GM03348 (cell line): ENCODE measurements at regions not wholly inside any gene's neighbourhood (a gene's known extent, or its start where the extent isn't known, plus 50 kb on each side); places are given as distances from the start of the nearest gene placed in this dataset.

ENCODE experiments used
- DNase-seq: peaks from one replicate; pipeline ENCODE4 v3.0.0; 2012; ENCODE audit warnings: low spot score

DNA sequence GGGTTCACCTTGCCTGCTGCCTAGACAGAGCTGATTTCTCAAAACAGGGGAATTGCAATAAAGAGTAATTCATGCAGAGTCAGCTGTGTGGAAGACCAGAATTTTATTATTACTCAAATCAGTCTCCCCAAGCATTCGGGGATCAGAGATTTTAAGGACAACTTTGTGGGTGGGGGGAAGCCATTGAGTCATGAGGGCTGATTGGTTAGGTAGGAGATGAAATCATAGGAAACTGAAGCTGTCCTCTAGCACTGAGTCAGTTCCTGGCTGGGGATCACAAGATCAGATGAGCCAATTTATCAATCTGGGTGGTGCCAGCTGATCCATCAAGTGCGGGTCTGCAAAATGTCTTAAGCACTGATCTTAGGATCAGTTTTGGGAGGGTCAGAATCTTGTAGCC is 159.1 kb upstream of the MAP1B start:
- DNase-seq = no peak

DNA sequence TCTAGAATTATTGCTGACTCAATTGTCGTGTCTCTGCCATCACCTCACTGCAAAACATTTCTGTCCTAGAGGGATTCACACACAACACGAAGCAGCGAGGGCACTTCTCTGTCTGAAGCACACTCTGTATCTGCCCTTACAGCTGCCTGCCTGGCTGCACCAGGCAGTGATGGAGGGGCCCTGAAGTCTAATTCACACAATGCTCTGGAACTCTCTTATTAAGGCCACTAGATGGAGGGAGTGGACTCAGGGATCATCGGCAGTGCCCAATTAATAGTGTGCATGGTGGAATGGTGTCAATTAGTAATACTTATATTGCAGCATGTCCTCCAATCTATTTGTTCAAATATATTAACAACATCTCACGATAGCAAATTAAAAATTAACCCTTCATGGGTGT is 157.5 kb upstream of the MAP1B start:
- no peak for DNase-seq

GRCh38 chr5:71953866-71954265 is 153.4 kb upstream of the MAP1B start:
- no peak for DNase-seq

DNA sequence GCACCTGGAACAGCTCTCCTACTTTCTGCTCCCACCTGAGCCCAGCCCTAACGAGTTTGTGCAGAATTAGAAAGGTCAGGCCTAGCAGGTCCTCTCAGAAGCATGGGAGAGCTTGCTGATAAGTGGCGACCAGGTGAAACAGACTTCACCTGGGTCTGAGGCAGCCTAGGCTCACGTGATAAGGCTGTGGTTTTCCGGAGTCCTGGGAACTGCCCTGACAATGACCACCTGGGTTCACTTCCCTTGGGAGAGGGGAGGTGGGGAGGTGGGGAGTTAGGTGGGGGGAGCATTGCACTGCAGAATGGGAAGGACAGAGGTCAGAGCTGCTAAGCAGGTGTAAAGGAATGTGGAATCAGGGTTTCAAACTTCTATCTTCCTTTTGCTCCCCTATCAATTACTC is 152.9 kb upstream of the MAP1B start:
- no peak for DNase-seq

GRCh38 chr5:71955723-71956122 is 151.6 kb upstream of the MAP1B start:
- DNase-seq = no peak

DNA sequence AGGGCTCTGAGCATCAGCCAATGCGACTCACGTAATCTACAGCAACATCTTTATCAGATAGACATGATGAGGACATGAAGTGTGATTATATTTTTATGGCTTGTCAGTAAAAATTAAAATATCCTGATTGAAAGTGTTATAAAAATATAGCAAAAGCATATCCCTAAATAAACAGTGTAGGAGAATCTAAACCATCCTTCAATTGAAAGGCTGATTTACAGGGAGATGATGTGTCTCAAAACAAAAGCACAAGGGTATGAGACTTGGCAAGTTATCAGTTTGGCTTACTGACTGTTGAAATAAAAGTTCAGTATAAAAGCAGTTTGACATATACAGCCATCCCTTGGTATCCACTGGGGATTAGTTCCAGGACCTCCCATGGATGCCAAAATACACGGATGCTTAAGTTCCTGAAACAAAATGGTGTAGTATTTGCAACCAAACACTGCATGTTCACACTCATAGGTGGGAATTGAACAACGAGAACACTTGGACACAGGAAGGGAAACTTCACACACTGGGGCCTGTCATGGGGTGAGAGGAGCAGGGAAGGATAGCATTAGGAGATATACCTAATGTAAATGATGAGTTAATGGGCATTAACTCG is 149.9 kb upstream of the MAP1B start:
- DNase-seq = no peak

GRCh38 chr5:71960195-71960594 is 147.1 kb upstream of the MAP1B start:
- DNase-seq = no peak

DNA sequence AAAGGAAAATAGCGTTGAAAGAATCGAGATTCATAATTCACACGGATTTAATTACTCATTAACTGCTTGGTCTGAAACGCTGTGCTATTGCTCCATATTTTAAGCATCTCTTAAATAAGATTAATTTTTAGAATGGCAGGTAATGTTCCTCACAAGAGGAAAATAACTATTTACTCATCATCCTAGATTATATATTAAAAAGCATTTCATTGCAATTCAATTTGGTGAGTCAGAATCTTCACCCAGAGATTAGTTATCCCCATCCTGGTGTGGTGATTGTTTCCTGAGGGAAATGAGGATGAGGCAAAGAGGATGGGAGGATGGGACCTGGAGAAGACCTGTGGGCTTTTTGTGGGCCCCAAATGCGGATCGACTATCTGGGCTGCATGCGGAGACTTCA is 145.5 kb upstream of the MAP1B start:
- no peak for DNase-seq

GRCh38 chr5:71969460-71969859 is 137.8 kb upstream of the MAP1B start:
- DNase-seq = no peak

DNA sequence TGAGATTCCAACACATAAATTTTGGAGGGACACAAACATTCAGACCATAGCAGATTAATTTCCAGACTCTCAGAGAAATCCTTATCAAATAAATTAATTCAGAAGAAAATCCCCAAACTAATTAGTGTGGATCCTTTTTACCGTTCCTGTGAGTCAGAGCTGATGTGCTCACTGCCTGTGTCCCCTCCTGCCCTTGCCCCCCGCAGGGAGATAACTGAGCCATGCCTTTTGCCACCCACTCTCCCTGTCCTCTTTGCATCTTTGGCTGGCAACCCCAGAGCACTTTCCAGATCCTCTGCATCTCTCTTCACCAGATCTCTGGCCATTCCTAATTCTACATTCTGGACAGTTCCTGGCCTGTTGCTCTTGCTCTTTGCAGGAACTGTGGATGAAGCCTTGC is 135.4 kb upstream of the MAP1B start:
- no peak for DNase-seq

DNA sequence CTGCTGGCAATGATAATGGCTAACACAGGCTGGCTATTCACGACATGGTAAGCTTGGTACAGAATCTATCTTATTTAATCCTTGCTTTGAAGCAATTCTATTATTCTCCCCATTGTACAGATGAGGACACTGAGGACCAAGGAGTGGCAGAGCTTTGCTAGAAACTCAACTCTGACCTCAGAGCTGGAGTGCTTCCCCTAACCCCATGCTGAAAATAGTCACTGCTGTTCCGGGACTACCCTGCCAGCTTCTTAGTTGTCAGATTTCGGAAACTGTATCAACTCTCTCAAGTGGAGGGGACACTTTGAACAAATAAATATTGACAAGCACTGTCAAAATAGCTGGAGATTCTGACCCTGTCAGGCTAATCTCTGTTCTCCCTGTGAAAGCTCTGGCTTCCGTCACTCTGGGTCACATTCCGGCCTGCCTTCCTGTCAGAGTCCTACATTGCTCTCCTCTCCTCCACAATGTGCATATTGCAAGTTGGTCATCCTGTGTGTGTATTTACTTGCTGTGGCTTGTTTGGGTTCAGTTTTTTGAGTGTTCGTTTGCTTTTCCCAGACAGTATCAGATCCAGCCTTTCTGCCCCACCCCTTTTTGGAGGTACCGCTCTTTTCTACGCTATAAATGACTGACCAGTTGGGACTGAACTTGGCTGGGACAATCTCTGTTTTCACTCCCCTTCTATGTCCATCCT is 134.3 kb upstream of the MAP1B start:
- no peak for DNase-seq

DNA sequence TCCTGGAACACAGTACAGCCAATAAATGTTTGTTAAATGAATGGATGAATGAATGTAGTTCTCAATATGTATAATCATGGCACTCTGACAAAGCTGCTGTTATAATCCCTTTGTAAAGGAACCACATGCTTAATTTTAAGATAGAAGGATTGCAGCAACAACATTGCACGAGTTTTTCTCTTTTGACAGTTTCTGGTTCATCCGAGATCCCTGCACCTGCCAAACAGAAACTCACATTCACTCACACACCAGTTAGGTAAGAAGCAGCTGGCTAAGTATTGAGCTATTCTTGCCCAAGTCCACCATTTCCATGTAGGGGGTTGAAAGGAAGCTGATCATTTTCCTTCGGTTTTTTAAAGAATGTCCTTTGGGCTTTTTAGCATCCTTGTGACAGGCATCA is 133.7 kb upstream of the MAP1B start:
- DNase-seq = no peak

- DNase-seq = peak; percentile 16
These were observed 133.1 kb upstream of the MAP1B start for GRCh38 chr5:71974165-71974564.

GRCh38 chr5:71974622-71975021 is 132.7 kb upstream of the MAP1B start:
- no peak for DNase-seq

GRCh38 chr5:71976449-71976848 is 130.8 kb upstream of the MAP1B start:
- DNase-seq = no peak

GRCh38 chr5:71977311-71977710 is 130.0 kb upstream of the MAP1B start:
- DNase-seq = no peak

DNA sequence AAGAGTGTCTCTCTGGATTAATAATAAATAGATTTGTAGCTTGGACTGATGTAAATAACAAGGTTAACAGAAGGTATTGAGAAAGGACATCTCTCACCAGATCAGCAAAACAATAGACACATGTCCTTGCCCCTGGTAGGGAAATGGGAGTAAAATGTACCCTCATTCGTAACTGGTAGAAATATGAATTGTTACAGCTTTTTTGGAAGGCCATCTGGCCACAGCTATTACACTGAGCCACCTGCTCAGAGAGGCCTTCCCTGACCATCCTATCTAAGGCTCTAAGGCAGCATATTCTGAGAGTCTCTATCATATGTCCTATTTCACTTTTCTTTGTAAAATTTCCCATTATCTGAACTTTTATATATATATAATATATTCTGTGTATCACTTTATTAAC is 129.1 kb upstream of the MAP1B start:
- no peak for DNase-seq

DNA sequence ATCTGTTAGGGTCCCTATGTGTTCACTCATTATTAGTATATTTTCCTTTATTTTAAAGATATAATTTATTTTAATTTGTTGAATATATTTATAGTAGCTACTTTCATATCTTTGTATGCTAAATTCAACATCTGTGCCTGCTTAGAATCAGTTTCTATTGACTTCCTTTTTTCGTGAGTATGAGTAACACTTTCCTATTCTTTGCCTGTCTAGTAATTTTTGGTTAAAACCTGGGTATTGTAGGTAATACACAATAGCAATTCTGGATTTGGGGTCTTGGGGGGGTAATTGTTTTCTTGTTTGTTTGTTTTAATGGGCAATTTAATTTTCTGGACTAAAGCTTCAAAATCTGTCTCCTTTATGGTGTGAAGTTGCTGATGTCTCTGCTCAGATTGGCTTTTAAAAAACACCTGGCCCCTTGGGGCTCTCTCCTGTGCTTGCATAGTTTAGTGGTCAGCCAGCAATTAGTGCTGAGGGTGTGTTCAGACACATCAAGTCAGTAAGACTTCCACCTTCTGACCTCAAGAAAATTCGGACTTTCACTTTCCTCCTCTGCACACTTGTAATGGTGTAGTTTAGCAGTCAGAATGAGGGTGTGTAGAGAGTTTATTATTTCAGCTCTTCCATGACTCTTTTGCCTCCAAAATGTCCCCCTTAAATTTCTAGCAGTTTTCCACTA is 124.4 kb upstream of the MAP1B start:
- DNase-seq = no peak

- no peak for DNase-seq
These were observed 121.2 kb upstream of the MAP1B start for GRCh38 chr5:71986101-71986500.

DNA sequence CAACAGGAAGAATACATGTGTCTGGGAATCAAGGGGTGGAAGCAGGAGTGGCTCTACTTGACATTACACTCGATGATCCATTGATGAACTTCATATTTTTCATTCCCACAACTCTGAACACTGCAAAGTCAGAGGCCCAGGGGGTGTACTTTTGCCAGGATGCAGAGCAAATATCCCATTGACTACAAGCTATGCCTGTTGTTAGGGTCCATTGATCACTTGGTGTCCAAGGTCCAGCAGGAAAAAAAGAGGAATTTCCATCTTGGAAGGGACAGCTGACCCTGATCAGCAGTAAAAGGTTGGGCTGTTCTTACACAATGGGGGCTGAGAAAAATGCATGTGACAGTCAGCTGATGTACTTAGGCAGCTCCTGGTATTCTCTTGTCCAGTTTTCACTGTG is 118.5 kb upstream of the MAP1B start:
- DNase-seq = no peak

DNA sequence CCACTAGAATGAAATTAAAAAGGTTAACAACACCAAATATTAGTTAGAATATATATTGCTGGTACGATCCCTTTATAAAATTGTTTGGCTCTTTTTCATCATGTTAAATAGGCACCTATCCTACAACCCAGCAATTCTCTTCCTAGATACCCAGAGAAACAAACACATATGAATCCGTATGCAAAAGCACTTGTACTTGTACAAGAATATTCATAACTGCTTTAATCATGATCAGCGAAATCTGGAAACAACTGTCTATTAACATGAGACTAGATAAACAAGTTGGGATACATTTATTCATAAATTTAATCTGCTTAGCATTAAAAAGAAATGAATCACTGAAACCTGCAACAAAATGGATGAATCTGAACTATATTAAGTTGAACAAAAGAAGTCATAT is 113.7 kb upstream of the MAP1B start:
- no peak for DNase-seq

DNA sequence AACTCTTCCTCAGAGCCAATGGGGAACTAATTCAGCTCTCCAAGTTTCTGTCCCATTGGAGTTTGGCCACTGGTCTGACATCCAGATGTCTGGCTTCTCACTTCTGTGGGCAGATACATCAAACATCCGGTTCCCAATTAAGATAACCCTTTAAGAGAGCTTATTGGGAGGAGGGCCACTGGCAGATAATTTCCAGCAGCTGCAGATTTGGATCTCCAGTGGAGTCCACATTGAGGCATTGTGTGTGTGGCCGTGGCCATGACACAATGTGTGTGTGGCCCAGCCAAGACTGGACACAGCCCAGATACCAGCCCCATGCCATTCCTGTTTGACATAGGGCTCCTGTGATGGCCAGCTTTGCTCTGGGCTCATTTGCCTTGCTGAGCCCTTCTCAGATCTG is 110.5 kb upstream of the MAP1B start:
- DNase-seq = no peak

DNA sequence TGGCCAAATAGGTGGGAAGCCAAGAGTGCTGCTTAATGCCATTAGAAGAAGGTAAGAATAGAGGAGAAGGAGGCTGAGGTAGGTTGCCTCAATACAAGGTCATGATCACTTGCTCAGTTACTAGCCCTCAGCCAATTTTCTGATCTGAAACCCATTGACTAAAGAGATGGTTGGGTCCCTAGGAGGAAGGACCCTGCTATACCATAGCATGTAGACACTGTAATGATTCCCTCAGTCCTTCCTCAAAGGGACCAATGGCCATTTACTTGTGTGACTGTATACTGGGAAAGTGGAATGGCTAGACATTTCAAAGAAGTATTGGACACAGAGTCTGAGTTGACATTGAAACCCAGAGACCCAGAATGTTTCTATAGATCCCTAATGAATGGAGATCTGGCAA is 108.5 kb upstream of the MAP1B start:
- no peak for DNase-seq

- DNase-seq = no peak
These were observed 106.6 kb upstream of the MAP1B start for GRCh38 chr5:72000707-72001106.
